Mesenteric fat pad (tissue), 1 donor: ENCODE measurements at regions not wholly inside any gene's neighbourhood (a gene's known extent, or its start where the extent isn't known, plus 50 kb on each side); places are given as distances from the start of the nearest gene placed in this dataset.
"Not testable (repeated sequence)": the region's sequence is repeated elsewhere in the genome, so short reads cannot be mapped to it uniquely, and the experiment has no call there.

ENCODE experiments used
- DNase-seq: peaks from one replicate; pipeline ENCODE4 v3.0.0-alpha.2; 2020; ENCODE audit warnings: low spot score
- donor health status: DM: yes; HTN: yes; CAD: no.

DNA sequence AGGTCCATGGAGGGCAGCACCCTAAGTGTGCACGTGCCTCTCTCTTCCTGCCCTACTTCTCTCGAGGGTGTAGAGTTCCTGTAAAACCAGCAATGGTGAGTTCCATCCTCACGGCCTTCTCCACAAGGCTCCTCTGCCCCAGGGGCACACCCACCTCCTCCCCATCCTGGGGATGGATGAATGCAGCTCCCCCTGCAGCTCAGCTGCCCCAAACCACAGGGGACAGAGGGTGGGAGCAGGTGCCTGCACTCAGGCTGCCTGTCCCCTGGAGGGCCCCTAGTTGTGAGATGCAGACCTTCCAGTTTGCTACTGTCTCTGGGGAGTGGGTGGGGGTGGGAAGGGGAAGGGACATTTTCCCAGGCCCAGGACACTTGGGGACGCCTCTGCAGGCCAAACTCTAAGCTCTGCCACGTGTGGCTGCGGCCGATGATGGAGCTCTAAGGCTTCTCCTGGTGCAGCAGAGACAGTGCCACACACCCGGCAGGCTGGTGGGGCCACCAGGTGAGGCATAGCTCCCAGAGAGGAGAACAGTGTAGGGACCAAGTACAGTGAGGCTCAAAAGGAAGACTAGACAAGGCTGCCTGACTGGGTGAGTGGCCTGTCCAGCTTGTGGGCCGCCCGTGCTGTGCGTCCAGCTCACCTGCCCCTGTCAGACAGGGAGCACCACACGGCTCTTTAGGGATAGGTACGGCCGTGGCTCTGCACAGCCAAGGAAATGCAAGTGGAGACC lies 540.9 kb downstream of the TBC1D22A start:
- peak; percentile 57 for DNase-seq

DNA sequence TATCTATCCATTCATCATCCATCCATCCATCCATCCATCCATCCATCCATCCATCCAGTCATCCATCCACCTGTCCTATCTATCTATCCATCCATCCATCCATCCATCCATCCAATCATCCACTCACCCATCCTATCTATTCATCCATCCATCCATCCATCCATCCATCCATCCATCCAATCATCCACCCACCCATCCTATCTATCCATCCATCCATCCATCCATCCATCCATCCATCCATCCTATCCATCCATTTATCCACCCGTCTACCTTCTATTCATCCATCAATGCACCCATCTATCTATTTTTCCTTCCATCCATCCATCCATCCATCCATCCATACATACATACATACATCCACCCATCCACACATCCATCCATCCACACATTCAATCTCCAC lies 540.1 kb downstream of the TBC1D22A start:
- not testable (repeated sequence) for DNase-seq

DNA sequence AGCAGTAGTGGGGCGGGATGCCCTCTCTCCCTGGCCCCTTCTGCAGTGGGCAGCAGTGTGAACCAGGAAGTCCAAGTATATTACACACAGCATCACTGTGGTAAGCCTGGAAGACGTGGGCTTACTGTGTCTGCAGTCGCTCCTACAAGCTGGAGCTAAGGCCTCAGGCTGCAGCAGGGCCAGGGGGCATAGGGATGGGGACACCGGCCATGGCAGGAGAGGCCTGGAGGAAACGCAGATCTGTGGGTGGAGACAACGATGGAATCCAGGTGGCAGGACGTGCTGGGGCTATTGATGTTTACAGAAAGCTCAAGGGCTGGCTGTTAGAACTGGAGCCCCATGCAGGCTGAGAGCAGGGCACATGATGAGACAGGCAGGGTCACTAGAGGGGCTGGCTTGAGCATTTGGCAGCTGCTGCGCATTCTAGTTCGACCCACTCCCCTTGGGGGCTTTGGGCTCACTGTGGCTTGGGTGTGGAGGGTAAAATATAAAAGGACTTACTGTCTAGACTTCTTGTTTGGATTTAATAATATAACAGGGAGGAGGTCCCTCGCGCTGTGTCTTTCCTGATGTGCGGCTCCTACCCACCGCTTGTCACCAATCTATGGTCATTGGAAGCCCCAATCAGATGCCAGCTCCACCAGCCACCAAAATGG lies 539.5 kb downstream of the TBC1D22A start:
- DNase-seq = peak; percentile 60

- DNase-seq = peak; percentile 69
Observed at GRCh38 chr22:47300698-47301405, 538.4 kb downstream of the TBC1D22A start.

- DNase-seq = peak; percentile 68
Observed at GRCh38 chr22:47299863-47300697, 537.6 kb downstream of the TBC1D22A start.

GRCh38 chr22:47299211-47299862 lies 536.9 kb downstream of the TBC1D22A start:
- peak; percentile 39 for DNase-seq

GRCh38 chr22:47298017-47298785 lies 535.8 kb downstream of the TBC1D22A start:
- peak; percentile 74 for DNase-seq

- peak; percentile 76 for DNase-seq
Observed at GRCh38 chr22:47297261-47298016, 535.0 kb downstream of the TBC1D22A start.

- DNase-seq = no peak
Observed at GRCh38 chr22:47296405-47297260, 534.2 kb downstream of the TBC1D22A start.

- DNase-seq = no peak
Observed at GRCh38 chr22:47295982-47296381, 533.5 kb downstream of the TBC1D22A start.

GRCh38 chr22:47295226-47295901 lies 532.9 kb downstream of the TBC1D22A start:
- peak; percentile 86 for DNase-seq

DNA sequence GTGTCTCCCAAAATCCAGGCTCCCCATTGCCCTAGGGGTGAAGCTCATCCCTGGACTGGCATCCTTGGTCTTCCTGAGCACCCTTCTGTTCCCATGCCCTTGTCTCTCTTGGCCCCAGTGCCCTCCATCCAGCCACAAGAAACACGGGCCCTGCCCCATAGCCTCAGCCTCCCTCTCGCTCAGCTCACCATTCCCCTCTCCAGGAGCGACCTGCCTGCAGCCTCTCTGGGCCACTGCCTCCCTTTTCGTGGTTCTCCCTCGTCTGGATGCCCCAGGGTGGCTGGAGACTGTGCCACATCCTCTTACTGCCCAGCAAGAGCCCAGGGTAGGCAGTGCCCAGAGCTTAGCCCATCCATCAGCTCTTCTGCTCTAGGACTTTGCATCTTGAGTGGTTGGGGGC lies 532.1 kb downstream of the TBC1D22A start:
- no peak for DNase-seq

- DNase-seq = no peak
Observed at GRCh38 chr22:47294222-47294532, 531.7 kb downstream of the TBC1D22A start.

DNA sequence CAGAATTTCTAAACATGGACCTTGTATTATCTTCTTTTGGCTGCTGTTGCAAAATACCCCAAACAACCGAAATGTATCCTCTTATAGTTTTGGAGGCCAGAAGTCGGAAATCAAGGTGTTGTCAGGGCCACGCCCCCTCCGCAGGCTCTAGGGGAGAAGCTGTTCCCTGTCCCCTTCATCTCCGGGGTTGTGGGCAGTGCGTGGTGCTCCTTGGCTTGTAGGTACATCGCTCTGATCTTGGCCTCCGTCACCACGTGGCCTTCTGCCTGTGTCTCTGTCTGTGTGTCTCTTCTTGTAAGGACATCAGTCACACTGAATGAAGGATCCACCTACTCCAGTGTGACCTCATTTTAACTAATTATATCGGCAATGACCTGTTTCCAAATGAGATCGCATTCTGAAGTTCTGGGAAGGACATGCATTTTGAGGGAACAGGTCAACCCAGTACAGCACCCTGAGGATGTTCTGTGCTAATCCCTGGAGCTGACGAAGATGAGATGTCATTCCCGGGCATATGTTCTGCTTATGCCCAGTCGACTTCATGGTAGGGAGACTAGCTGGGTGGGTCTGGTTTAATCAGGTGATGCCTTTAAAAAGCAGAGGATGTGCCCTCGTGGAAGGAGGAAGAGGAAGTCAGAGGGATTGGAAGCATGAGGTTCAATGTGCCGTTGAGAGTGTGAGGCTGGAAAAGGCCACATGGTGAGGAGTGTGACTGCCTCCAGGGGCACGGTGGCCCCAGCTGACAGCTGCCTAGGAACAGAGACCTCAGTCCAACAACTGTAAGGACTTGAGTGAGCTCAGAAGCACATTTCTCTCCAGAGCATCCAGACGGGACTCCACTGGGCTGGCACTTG lies 531.1 kb downstream of the TBC1D22A start:
- peak; percentile 82 for DNase-seq

- peak; percentile 65 for DNase-seq
Observed at GRCh38 chr22:47292546-47293320, 530.3 kb downstream of the TBC1D22A start.
